Panc1 (cell line): ENCODE measurements at regions not wholly inside any gene's neighbourhood (a gene's known extent, or its start where the extent isn't known, plus 50 kb on each side); places are given as distances from the start of the nearest gene placed in this dataset.

ENCODE experiments used
- ATAC-seq: fragments of 200-7000 bp; cut with Tn5 transposase; 2 replicates; pipeline ENCODE4 v1.9.1; 2020; ENCODE audit warnings: mild to moderate bottlenecking, moderate library complexity
- BruUV-seq: library from RNA; stranded (reverse); fragments of 400-500 nt; replicated peaks from 2 replicates; lab custom pipeline; 2021; lab: Mats Ljungman, UMichigan
- CTCF ChIA-PET: fragments of 300-600 bp; sonication (Branson Sonifier 250); formaldehyde crosslinking; loops from one replicate; lab custom pipeline; 2022; ENCODE audit warnings: antibody characterized with exemption; lab: Charles Lee
- POLR2A ChIA-PET: fragments of 300-600 bp; sonication (Branson Sonifier 250); formaldehyde crosslinking; loops from one replicate; lab custom pipeline; 2022; ENCODE audit warnings: antibody characterized with exemption; lab: Charles Lee
- DNase-seq: peaks from one replicate; pipeline ENCODE4 v3.0.0-alpha.2; 2010; ENCODE audit warnings: low read depth, low spot score
- H3K27ac ChIP-seq: 2 replicates; pipeline ENCODE4 v1.5.1; 2011; ENCODE audit warnings: mild to moderate bottlenecking, low read length, inconsistent platforms
- H3K27me3 ChIP-seq: fragments of 200-500 bp; sonication (Bioruptor generic); 2 replicates; pipeline ENCODE4 v1.6.0; 2014; ENCODE audit warnings: low read length, inconsistent platforms; ENCODE audit not compliant: control insufficient read depth, insufficient read depth
- H3K36me3 ChIP-seq: fragments of 200-500 bp; sonication (Bioruptor generic); 2 replicates; pipeline ENCODE4 v1.5.1; 2014; ENCODE audit warnings: inconsistent platforms, mild to moderate bottlenecking, low read length, moderate library complexity; ENCODE audit not compliant: control insufficient read depth, insufficient read depth
- H3K4me1 ChIP-seq: 2 replicates; pipeline ENCODE4 v1.5.1; 2011; ENCODE audit warnings: inconsistent platforms, mild to moderate bottlenecking, low read length, moderate library complexity; ENCODE audit not compliant: control insufficient read depth, insufficient read depth
- H3K4me3 ChIP-seq, 2 experiments: 2 replicates each; pipeline ENCODE4 v1.5.1; 2011 to 2012; ENCODE audit warnings: low read depth in 2 of 2, low read length in 2 of 2, mild to moderate bottlenecking in 2 of 2, inconsistent platforms in 1 of 2, moderate library complexity in 1 of 2
- H3K9me3 ChIP-seq: fragments of 200-500 bp; sonication (Bioruptor generic); 2 replicates; pipeline ENCODE4 v1.5.1; 2014; ENCODE audit warnings: low read depth, mild to moderate bottlenecking, inconsistent platforms, low read length, moderate library complexity; ENCODE audit not compliant: control insufficient read depth, insufficient read depth
- CTCF ChIP-seq: fragments of 450-650 bp; IDR thresholded peaks from 2 replicates; pipeline ENCODE4 v1.5.1; 2017; ENCODE audit warnings: mild to moderate bottlenecking
- POLR2AphosphoS5 ChIP-seq: IDR thresholded peaks from 2 replicates; pipeline ENCODE4 v1.6.1; 2012; ENCODE audit warnings: mild to moderate bottlenecking, low read depth, low read length, moderate library complexity
- REST ChIP-seq, 2 experiments: IDR thresholded peaks; 2 replicates each; pipeline ENCODE4 v1.6.1; 2011 to 2012; ENCODE audit warnings: low read depth in 2 of 2, control low read depth in 1 of 2, low read length in 1 of 2, mild to moderate bottlenecking in 1 of 2, moderate library complexity in 1 of 2; ENCODE audit not compliant: insufficient read depth in 1 of 2
- SIN3A ChIP-seq: IDR thresholded peaks from 2 replicates; pipeline ENCODE4 v1.6.1; 2012; ENCODE audit warnings: low read depth, mild to moderate bottlenecking, low read length, moderate library complexity, borderline replicate concordance; ENCODE audit not compliant: insufficient read depth
- TCF7L2 ChIP-seq: IDR thresholded peaks from 2 replicates; pipeline ENCODE4 v1.6.1; 2011; ENCODE audit warnings: mild to moderate bottlenecking, low read depth, low read length, inconsistent platforms
- in situ Hi-C: cut with HindIII; loops from 2 replicates; pipeline ENCODE4 v1.10.0; 2016; ENCODE audit warnings: low sequenced_read_pairs, low pct_unique_long_range_greater_than_20kb
- intact Hi-C: fragments of 100-400 bp; cut with micrococcal nuclease; formaldehyde crosslinking; loops from one replicate; pipeline ENCODE4 v1.10.0; 2022; ENCODE audit not compliant: unreplicated experiment

- intact Hi-C loops, result no loop called here
- H3K36me3 ChIP-seq, result no peaks in the 10 kb centered on the region
Observed at GRCh38 chr4:171265190-171265818, 547.9 kb upstream of the GALNTL6 start.

GRCh38 chr4:171256223-171256622 lies 557.0 kb upstream of the GALNTL6 start:
- no peak for ATAC-seq
- in situ Hi-C loops (no loop called here), intact Hi-C loops (no loop called here)
- Histone ChIP-seq H3K4me1 (no peaks in the 10 kb centered on the region), H3K4me3 (no peak overlapping the region), H3K36me3 (no peaks in the 10 kb centered on the region), H3K27ac (no peak overlapping the region), H3K9me3 (no peaks in the 10 kb centered on the region), H3K27me3 (no peaks in the 10 kb centered on the region)
- ChIA-PET CTCF (no interaction called here), POLR2A (no interaction called here)
- TF ChIP-seq POLR2AphosphoS5, result no peak
- no peak for TF ChIP-seq REST (IDR thresholded peaks at IDR 0.05; ENCODE audit: insufficient read depth in 1 of 2, low read depth in 2 of 2, low read length in 1 of 2)
- no peak for TF ChIP-seq CTCF
- no peak for TF ChIP-seq TCF7L2
- no peak for TF ChIP-seq SIN3A
- no peak for DNase-seq
- BruUV-seq, result no TSS peak

More at GRCh38 chr4:171265190-171265818, 547.9 kb upstream of the GALNTL6 start:
- Histone ChIP-seq H3K4me1 (no peaks in the 10 kb centered on the region), H3K4me3 (no peak overlapping the region), H3K27me3 (no peaks in the 10 kb centered on the region), H3K27ac (no peak overlapping the region), H3K9me3 (no peaks in the 10 kb centered on the region)
- ChIA-PET CTCF (interaction anchor here (0.6 kb wide), 1 partner anchor 197 kb away, joined by 5 read pairs; no protein-coding TSS in a partner anchor), POLR2A (no interaction called here)
- ATAC-seq (no peak), DNase-seq (no peak)
- TF ChIP-seq TCF7L2 (no peak), REST (IDR thresholded peaks at IDR 0.05; ENCODE audit: insufficient read depth in 1 of 2, low read depth in 2 of 2, low read length in 1 of 2) (no peak), CTCF (no peak), POLR2AphosphoS5 (no peak), SIN3A (no peak)
- in situ Hi-C loops, result no loop called here
- BruUV-seq, result no TSS peak
